HG02884 (cell line): ENCODE measurements at regions not wholly inside any gene's neighbourhood (a gene's known extent, or its start where the extent isn't known, plus 50 kb on each side); places are given as distances from the start of the nearest gene placed in this dataset.

Source experiments
- ATAC-seq: cut with Tn5 transposase; IDR thresholded peaks from one replicate; pipeline ENCODE4 v1.9.1; 2021; ENCODE audit warnings: mild to moderate bottlenecking, moderate library complexity; ENCODE audit not compliant: unreplicated experiment

GRCh38 chr3:99240700-99241099 lies 339.2 kb upstream of the DCBLD2 start:
- no peak for ATAC-seq

GRCh38 chr3:99236576-99236975 lies 335.1 kb upstream of the DCBLD2 start:
- ATAC-seq = no peak

GRCh38 chr3:99232696-99233095 lies 331.2 kb upstream of the DCBLD2 start:
- ATAC-seq = no peak

GRCh38 chr3:99218468-99218867 lies 317.0 kb upstream of the DCBLD2 start:
- ATAC-seq = no peak

- ATAC-seq = no peak
These were observed 311.5 kb upstream of the DCBLD2 start for GRCh38 chr3:99212969-99213368.

- no peak for ATAC-seq
These were observed 309.8 kb upstream of the DCBLD2 start for GRCh38 chr3:99211309-99211708.

GRCh38 chr3:99199021-99199420 lies 297.5 kb upstream of the DCBLD2 start:
- no peak for ATAC-seq

- ATAC-seq = no peak
These were observed 289.7 kb upstream of the DCBLD2 start for GRCh38 chr3:99191186-99191585.

GRCh38 chr3:99188936-99189335 lies 287.4 kb upstream of the DCBLD2 start:
- no peak for ATAC-seq

- no peak for ATAC-seq
These were observed 284.5 kb upstream of the DCBLD2 start for GRCh38 chr3:99186016-99186415.

- no peak for ATAC-seq
These were observed 274.9 kb upstream of the DCBLD2 start for GRCh38 chr3:99176169-99176964.

- ATAC-seq = no peak
These were observed 273.8 kb upstream of the DCBLD2 start for GRCh38 chr3:99175276-99175812.

GRCh38 chr3:99172736-99173657 lies 271.5 kb upstream of the DCBLD2 start:
- ATAC-seq = peak; percentile 84

GRCh38 chr3:99171800-99172199 lies 270.3 kb upstream of the DCBLD2 start:
- no peak for ATAC-seq

GRCh38 chr3:99170867-99171517 lies 269.5 kb upstream of the DCBLD2 start:
- ATAC-seq = no peak

GRCh38 chr3:99167071-99167470 lies 265.6 kb upstream of the DCBLD2 start:
- no peak for ATAC-seq

- no peak for ATAC-seq
These were observed 261.8 kb upstream of the DCBLD2 start for GRCh38 chr3:99163314-99163713.

- ATAC-seq = no peak
These were observed 257.8 kb upstream of the DCBLD2 start for GRCh38 chr3:99159220-99159762.

- ATAC-seq = no peak
These were observed 243.5 kb upstream of the DCBLD2 start for GRCh38 chr3:99145031-99145430.

- no peak for ATAC-seq
These were observed 242.0 kb upstream of the DCBLD2 start for GRCh38 chr3:99143493-99143892.

- no peak for ATAC-seq
These were observed 233.5 kb upstream of the DCBLD2 start for GRCh38 chr3:99134986-99135385.
